CD4-positive, alpha-beta memory T cell (primary cell): ENCODE measurements at regions not wholly inside any gene's neighbourhood (a gene's known extent, or its start where the extent isn't known, plus 50 kb on each side); places are given as distances from the start of the nearest gene placed in this dataset.

Experiments
- CTCF ChIA-PET: fragments of 350-600 bp; sonication (Branson Sonifier 250); formaldehyde crosslinking; loops from one replicate; lab custom pipeline; 2021; ENCODE audit warnings: inconsistent platforms; ENCODE audit not compliant: partially characterized antibody; lab: Charles Lee
- POLR2A ChIA-PET: fragments of 350-600 bp; sonication (Branson Sonifier 250); formaldehyde crosslinking; loops from one replicate; lab custom pipeline; 2021; ENCODE audit not compliant: partially characterized antibody; lab: Charles Lee
- DNase-seq, 5 donors: peaks; one replicate each; pipeline versions ENCODE4 v3.0.0 to v3.0.0-alpha.2; 2020 to 2022; ENCODE audit warnings: mixed read lengths in 1 of 5
- H3K27ac ChIP-seq: one replicate; pipeline ENCODE4 v1.7.0; 2013; ENCODE audit warnings: low read depth, low read length
- H3K27me3 ChIP-seq: 2 replicates; pipeline ENCODE4 v1.7.0; 2013; ENCODE audit warnings: mild to moderate bottlenecking, low read length, moderate library complexity; ENCODE audit not compliant: insufficient read depth
- H3K36me3 ChIP-seq: 2 replicates; pipeline ENCODE4 v1.7.0; 2013; ENCODE audit warnings: mild to moderate bottlenecking, low read length, moderate library complexity; ENCODE audit not compliant: insufficient read depth
- H3K4me1 ChIP-seq: 2 replicates; pipeline ENCODE4 v1.7.0; 2013; ENCODE audit warnings: mild to moderate bottlenecking, low read length, moderate library complexity; ENCODE audit not compliant: insufficient read depth
- H3K4me3 ChIP-seq, 2 donors: one replicate each; pipeline ENCODE4 v1.7.0; 2013; ENCODE audit warnings: low read length in 2 of 2, mild to moderate bottlenecking in 1 of 2
- H3K9me3 ChIP-seq, 2 donors: one replicate each; pipeline ENCODE4 v1.7.0; 2013; ENCODE audit warnings: low read length in 2 of 2, control low read depth in 1 of 2; ENCODE audit not compliant: control insufficient read depth in 1 of 2
- H3K27ac Mint-ChIP-seq, 7 donors: one replicate each; pipeline ENCODE4 v1.8.0; 2020 to 2021; ENCODE audit warnings: mixed read lengths in 7 of 7, mild to moderate bottlenecking in 6 of 7, inconsistent platforms in 3 of 7, moderate library complexity in 3 of 7
- H3K27me3 Mint-ChIP-seq, 2 donors: one replicate each; pipeline ENCODE4 v1.8.0; 2020 to 2021; ENCODE audit warnings: mixed read lengths in 2 of 2
- H3K36me3 Mint-ChIP-seq, 2 donors: one replicate each; pipeline ENCODE4 v1.8.0; 2020 to 2021; ENCODE audit warnings: mixed read lengths in 2 of 2, inconsistent platforms in 1 of 2, mild to moderate bottlenecking in 1 of 2
- H3K4me1 Mint-ChIP-seq, 4 donors: one replicate each; pipeline ENCODE4 v1.8.0; 2020 to 2021; ENCODE audit warnings: mixed read lengths in 4 of 4, mild to moderate bottlenecking in 1 of 4
- H3K4me3 Mint-ChIP-seq, 8 donors: one replicate each; pipeline ENCODE4 v1.8.0; 2020 to 2021; ENCODE audit warnings: mixed read lengths in 8 of 8, mild to moderate bottlenecking in 7 of 8, moderate library complexity in 6 of 8, inconsistent platforms in 3 of 8
- H3K9me3 Mint-ChIP-seq, 8 donors: one replicate each; pipeline ENCODE4 v1.8.0; 2020 to 2021; ENCODE audit warnings: mixed read lengths in 8 of 8, mild to moderate bottlenecking in 5 of 8, inconsistent platforms in 3 of 8, moderate library complexity in 1 of 8
- intact Hi-C: fragments of 100-400 bp; cut with micrococcal nuclease; formaldehyde crosslinking; loops from one replicate; pipeline ENCODE4 v1.15.1; 2023

DNA sequence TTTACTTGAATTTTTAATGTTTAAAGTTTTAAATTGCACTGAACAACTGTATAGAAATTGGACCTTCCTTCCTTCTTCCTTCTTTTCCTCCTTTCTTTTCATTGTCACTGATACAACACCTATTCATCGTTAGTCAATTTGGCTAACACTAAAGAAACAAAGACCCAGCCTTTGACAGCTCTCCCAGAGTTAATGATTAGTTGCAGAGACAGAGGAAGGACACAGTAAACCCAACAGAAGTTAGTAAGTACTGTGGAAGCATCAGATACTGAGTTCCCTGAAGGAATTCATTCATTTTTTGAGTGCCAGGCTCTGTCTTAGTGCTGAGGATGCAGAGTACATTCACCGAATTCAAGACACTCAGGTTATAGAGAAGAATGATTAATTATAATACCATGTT, 77.9 kb upstream of the RAB27B start:
- Histone ChIP-seq H3K9me3 (no peaks in the 10 kb centered on the region), H3K36me3 (no peaks in the 10 kb centered on the region), H3K27me3 (no peaks in the 10 kb centered on the region), H3K4me1 (no peaks in the 10 kb centered on the region), H3K27ac (no peak overlapping the region), H3K4me3 (no peak overlapping the region)
- Mint-ChIP-seq H3K4me3 (no peak overlapping the region), H3K36me3 (no peaks in the 10 kb centered on the region), H3K27ac (no peak overlapping the region), H3K9me3 (peaks cover 0 to 3% (median 0%) of the 10 kb centered on the region in 8 donors), H3K4me1 (no peaks in the 10 kb centered on the region), H3K27me3 (no peaks in the 10 kb centered on the region)
- intact Hi-C loops, result no loop called here
- DNase-seq, result no peak
- ChIA-PET CTCF (no interaction called here), POLR2A (no interaction called here)

DNA sequence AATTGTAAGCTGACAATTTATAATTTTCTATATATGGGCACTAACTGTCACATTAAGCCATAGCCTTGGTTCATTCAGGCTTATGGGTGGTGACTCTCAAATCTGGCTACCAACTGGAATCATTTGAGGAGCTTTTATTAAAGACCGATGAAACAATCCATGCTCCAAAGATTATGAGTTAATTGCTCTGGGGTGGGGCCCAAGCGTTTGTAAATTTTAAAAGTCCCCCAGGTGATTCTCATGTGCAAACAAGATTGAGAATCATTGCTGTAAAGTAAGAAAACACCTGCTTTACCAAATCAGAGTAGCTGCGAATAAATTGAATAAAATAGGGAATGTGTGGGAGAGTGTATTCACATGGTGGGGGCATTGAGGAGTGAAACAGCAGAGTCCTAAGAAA, 76.1 kb upstream of the RAB27B start:
- H3K27me3 Mint-ChIP-seq, result no peaks in the 10 kb centered on the region
- H3K4me1 ChIP-seq, result no peaks in the 10 kb centered on the region

DNA sequence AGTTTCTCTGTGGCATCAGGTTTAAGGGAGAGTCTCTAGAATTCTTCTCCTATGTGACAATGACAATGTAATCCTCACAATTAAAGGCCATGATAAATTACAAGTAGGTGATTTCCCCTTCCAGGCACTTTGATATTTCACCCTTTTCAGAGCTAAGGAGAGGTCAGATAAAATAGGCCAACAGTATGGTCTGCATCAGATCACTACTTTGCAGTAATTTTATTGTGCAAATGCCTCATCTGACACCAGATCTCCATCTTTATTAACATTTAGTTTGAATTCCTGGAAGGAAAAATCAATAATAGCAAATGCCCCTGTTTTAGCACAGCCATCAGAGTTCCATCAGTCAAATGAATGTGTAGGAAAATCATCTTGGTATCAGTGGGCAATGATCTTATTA, 72.8 kb upstream of the RAB27B start:
- H3K4me1 Mint-ChIP-seq, result peaks cover 0 to under 1% (median 0%) of the 10 kb centered on the region in 4 donors
- DNase-seq, result no peak
- POLR2A ChIA-PET, result no interaction called here

More for the DNA sequence above, 76.1 kb upstream of the RAB27B start:
- Histone ChIP-seq H3K9me3 (no peaks in the 10 kb centered on the region), H3K27me3 (no peaks in the 10 kb centered on the region), H3K4me3 (no peak overlapping the region), H3K36me3 (no peaks in the 10 kb centered on the region), H3K27ac (no peak overlapping the region)
- no peak overlapping the region for H3K4me3 Mint-ChIP-seq
- H3K4me1 Mint-ChIP-seq, result no peaks in the 10 kb centered on the region
- no peak overlapping the region for H3K27ac Mint-ChIP-seq
- H3K36me3 Mint-ChIP-seq, result no peaks in the 10 kb centered on the region
- POLR2A ChIA-PET, result no interaction called here
- intact Hi-C loops, result no loop called here
- CTCF ChIA-PET, result interaction anchor here (0.7 kb wide), 1 partner anchor 9 kb away, joined by 3 read pairs; no protein-coding TSS in a partner anchor
- H3K9me3 Mint-ChIP-seq, result peaks cover 0 to 3% (median 0%) of the 10 kb centered on the region in 8 donors
- no peak for DNase-seq

DNA sequence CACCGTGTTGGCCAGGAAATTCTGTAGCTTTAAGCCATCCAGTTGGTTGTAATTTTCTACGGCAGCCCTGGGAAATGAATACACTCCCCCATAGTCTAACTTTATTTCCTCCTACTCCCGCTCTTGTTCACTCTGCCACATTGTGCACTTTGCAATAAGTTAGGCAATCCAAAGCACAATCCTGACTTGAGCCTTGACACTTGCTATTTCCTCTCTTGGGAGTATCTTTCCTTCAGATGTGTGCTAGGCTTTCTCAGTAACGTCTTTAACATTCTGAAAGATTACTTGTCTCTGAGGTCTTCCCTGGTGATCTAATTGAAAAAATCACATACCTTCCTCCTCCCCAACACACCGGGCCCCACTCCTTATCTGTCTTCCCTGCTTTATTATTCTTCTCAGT, 65.9 kb upstream of the RAB27B start:
- ChIA-PET CTCF (no interaction called here), POLR2A (no interaction called here)
- H3K36me3 ChIP-seq, result no peaks in the 10 kb centered on the region
- H3K4me3 ChIP-seq, result no peak overlapping the region
- H3K27me3 Mint-ChIP-seq, result peaks cover 1 to 7% of the 10 kb centered on the region in 2 donors
- DNase-seq, result no peak
- no peaks in the 10 kb centered on the region for H3K4me1 ChIP-seq
- no peaks in the 10 kb centered on the region for H3K27me3 ChIP-seq
- H3K4me1 Mint-ChIP-seq, result peaks cover 0 to 1% (median 0%) of the 10 kb centered on the region in 4 donors
- no peak overlapping the region for H3K27ac Mint-ChIP-seq
- peaks cover 0 to 1% (median 0%) of the 10 kb centered on the region in 8 donors for H3K9me3 Mint-ChIP-seq
- no peak overlapping the region for H3K27ac ChIP-seq
- H3K4me3 Mint-ChIP-seq, result no peak overlapping the region
- no peaks in the 10 kb centered on the region for H3K36me3 Mint-ChIP-seq
- intact Hi-C loops, result no loop called here
- no peaks in the 10 kb centered on the region for H3K9me3 ChIP-seq

More for the DNA sequence above, 72.8 kb upstream of the RAB27B start:
- Histone ChIP-seq H3K4me1 (no peaks in the 10 kb centered on the region), H3K36me3 (no peaks in the 10 kb centered on the region), H3K27me3 (no peaks in the 10 kb centered on the region), H3K4me3 (no peak overlapping the region), H3K9me3 (no peaks in the 10 kb centered on the region), H3K27ac (no peak overlapping the region)
- Mint-ChIP-seq H3K9me3 (peaks cover 0 to 3% (median 0%) of the 10 kb centered on the region in 8 donors), H3K27ac (no peak overlapping the region), H3K27me3 (no peaks in the 10 kb centered on the region), H3K36me3 (no peaks in the 10 kb centered on the region), H3K4me3 (no peak overlapping the region)
- CTCF ChIA-PET, result interaction anchor here (0.7 kb wide), 1 partner anchor 669 kb away, joined by 3 read pairs; no protein-coding TSS in a partner anchor
- intact Hi-C loops, result no loop called here

DNA sequence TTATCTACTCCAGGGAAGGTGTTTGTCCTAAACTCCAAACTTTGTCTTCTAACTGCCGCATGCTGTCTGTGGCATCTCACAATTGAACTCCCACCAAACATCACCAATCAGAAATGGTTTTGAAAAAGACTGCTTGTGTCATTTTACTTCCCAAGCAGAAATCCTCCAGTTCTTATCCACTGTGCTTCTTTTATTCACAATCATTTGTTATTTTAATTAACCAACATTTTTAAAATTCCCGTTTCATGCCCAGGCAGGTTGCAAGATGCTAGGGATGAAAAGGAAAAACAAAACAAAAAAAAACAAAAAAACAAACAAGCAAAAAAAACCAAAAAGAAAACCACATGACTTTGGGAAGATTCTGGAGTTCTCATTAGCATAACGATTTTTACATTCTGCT, 63.5 kb upstream of the RAB27B start:
- Histone ChIP-seq H3K4me3 (no peak overlapping the region), H3K4me1 (no peaks in the 10 kb centered on the region), H3K9me3 (no peaks in the 10 kb centered on the region), H3K27me3 (no peaks in the 10 kb centered on the region), H3K27ac (no peak overlapping the region), H3K36me3 (no peaks in the 10 kb centered on the region)
- ChIA-PET CTCF (no interaction called here), POLR2A (no interaction called here)
- DNase-seq, result no peak
- Mint-ChIP-seq H3K27me3 (peaks cover 1 to 7% of the 10 kb centered on the region in 2 donors), H3K27ac (no peak overlapping the region), H3K9me3 (peaks cover 0 to 1% (median 0%) of the 10 kb centered on the region in 8 donors), H3K4me3 (no peak overlapping the region), H3K36me3 (no peaks in the 10 kb centered on the region), H3K4me1 (peaks cover 0 to 1% (median 0%) of the 10 kb centered on the region in 4 donors)
- intact Hi-C loops, result no loop called here

DNA sequence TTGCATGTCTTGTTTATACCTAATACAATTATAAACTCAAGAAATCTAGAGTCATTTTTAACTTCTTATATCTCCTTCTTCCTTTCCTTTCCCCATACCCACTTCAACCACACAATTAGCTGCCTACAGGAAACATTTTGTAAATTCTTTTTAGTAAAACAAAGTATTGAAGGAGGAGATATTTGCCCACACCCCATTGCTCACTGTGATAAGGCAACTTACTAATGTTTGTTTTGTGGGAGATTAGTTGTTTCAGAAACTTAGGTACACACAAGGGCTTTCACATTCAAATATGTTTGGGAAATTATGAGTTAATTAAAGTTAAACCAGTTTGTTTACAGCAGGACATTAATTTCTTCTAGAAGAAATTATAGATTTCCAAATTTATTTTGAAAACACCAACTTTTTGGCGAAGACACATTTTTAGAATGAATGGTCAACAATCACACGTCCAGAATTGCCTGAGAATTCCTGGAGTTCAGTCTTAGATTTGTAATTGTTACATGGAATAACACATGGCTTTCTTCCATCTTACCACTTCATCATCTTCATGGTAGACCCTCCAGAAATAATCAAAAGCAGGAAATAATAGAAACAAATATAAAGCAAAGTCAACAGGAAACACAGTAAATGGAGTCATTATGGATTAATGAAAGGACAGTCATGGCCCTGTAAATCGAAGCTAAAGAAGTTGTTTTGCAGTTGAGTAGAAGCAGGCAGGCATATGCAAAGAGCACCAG, 62.5 kb upstream of the RAB27B start:
- peaks cover 1 to 6% of the 10 kb centered on the region in 2 donors for H3K27me3 Mint-ChIP-seq
- Histone ChIP-seq H3K27ac (no peak overlapping the region), H3K4me3 (no peak overlapping the region), H3K27me3 (no peaks in the 10 kb centered on the region), H3K9me3 (no peaks in the 10 kb centered on the region), H3K4me1 (no peaks in the 10 kb centered on the region), H3K36me3 (no peaks in the 10 kb centered on the region)
- no peak for DNase-seq
- CTCF ChIA-PET, result no interaction called here
- no peak overlapping the region for H3K4me3 Mint-ChIP-seq
- H3K9me3 Mint-ChIP-seq, result no peaks in the 10 kb centered on the region
- no peak overlapping the region for H3K27ac Mint-ChIP-seq
- H3K4me1 Mint-ChIP-seq, result no peaks in the 10 kb centered on the region
- no peaks in the 10 kb centered on the region for H3K36me3 Mint-ChIP-seq
- POLR2A ChIA-PET, result no interaction called here
- intact Hi-C loops, result no loop called here

DNA sequence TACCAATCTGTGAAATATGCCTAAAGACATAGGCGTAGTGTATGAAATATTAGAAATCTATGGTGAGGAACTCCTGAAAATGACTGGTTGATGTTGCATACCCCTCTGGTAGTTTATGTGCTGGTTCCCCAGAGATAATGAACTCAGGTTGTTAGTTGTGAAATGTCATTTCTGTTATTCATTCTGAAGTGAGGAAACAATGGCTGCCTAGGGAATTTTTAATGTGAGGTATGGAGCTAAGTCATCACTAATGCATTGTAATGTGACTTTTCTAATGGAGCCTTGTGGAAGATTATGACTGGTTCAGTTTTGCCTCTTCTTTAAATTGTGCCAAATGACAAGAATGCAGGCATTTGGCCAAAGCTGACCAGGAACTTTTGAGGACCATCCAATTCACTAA, 61.6 kb upstream of the RAB27B start:
- Histone ChIP-seq H3K4me3 (no peak overlapping the region), H3K27me3 (no peaks in the 10 kb centered on the region), H3K9me3 (no peaks in the 10 kb centered on the region), H3K36me3 (no peaks in the 10 kb centered on the region), H3K27ac (no peak overlapping the region), H3K4me1 (no peaks in the 10 kb centered on the region)
- ChIA-PET CTCF (no interaction called here), POLR2A (no interaction called here)
- Mint-ChIP-seq H3K27me3 (peaks cover 1 to 6% of the 10 kb centered on the region in 2 donors), H3K4me1 (no peaks in the 10 kb centered on the region), H3K9me3 (peaks cover 0 to 2% (median 0%) of the 10 kb centered on the region in 8 donors), H3K4me3 (no peak overlapping the region), H3K27ac (no peak overlapping the region), H3K36me3 (no peaks in the 10 kb centered on the region)
- no peak for DNase-seq
- intact Hi-C loops, result no loop called here
